NK-92 treated with Interleukin-12 subunit alpha and Interleukin-12 subunit beta, amount 100 ng/mL, for 24 hours (cell line): ENCODE measurements at regions not wholly inside any gene's neighbourhood (a gene's known extent, or its start where the extent isn't known, plus 50 kb on each side); places are given as distances from the start of the nearest gene placed in this dataset.

ENCODE experiments used
- DNase-seq: peaks from one replicate; lab custom pipeline; 2025; lab: John Stamatoyannopoulos, UW

DNA sequence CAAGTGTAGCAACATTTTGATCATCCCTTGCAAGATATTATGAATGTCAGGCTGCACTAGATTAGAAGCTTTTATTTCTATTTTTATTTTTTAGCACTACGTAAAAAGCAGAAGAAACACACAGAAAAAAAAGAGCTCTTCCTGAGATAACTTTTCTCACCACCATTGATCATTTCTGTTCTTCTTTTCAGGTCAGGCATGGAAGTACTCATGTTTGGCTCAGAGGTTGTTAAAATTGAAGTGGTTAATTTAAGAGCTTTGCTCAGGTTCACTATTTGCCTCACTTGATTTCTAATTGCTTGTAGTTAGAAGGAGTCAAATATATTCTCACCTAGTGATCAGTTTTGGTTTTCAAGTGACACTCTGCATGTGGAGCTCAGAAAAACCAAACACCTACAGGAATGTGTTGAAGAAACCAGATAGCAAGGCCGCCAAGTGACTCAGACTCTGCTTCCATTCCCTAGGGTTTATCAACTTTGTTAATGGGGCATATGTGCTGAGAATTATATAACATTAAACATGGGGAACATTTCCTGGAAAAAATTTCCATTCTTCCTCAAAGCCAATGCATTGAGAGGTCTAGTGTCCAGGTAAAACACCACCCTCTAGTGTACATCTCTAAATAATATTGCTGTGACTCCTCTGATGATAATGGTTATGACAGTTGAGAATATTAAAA, 679.8 kb downstream of the CETN3 start:
- DNase-seq = no peak

- DNase-seq = no peak
These were observed 680.8 kb downstream of the CETN3 start for GRCh38 chr5:89728750-89729149.

DNA sequence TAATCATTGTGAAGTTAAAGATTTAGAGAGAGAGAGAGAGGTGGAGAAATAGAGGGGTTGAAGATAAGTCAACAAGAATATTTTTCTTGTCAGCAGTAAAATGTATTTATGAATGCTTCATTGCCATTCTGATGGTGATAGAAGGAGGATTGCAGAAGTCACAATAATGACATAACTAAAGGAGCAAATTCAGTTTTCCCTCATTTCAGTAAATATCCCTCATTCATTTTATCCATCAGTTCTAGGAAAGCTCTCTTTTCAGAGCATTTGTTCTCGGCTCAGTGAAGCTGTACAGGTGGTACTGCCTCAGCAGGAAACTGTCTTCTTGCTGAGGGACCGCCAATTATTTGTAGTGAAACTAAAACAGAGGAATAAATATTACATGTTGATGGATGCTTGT, 681.4 kb downstream of the CETN3 start:
- DNase-seq = no peak

- no peak for DNase-seq
These were observed 685.0 kb downstream of the CETN3 start for GRCh38 chr5:89724379-89725095.

DNA sequence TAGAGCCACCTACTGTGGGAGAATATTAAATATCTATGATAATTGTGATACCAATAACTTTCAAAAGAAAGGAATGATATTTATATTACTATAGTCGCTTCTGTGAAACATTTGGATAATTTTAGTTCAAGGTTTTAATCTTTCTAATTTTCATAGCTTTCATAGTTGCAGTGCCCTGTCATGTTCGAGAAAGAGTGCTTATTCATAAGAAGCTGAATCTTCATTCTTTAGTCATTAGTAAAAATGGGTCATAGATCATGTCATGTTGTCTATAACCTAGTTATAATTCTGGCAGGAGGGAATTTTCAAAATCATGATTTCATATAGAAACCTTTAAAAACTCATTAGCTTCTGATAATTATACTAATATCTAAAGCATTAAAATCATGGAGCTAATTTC, 685.6 kb downstream of the CETN3 start:
- DNase-seq = no peak

DNA sequence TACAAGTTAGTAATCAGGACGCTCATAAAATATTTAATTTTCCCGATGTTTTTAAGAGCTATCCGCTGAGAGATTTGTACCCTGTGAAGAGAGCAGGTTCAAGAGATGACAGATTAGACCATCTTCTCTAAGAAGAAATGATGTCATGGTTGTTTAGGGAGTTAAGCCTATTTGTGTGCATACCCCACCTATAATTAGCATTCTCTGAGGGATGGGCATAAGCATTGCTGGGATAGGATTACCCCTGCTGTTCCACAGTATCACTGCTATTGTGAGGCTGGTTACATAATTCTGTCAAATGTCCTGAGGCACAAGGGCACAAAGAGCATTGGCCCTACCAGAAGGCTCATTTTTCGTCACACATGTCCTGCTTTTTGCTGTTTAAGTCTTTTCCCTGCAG, 687.0 kb downstream of the CETN3 start:
- no peak for DNase-seq

DNA sequence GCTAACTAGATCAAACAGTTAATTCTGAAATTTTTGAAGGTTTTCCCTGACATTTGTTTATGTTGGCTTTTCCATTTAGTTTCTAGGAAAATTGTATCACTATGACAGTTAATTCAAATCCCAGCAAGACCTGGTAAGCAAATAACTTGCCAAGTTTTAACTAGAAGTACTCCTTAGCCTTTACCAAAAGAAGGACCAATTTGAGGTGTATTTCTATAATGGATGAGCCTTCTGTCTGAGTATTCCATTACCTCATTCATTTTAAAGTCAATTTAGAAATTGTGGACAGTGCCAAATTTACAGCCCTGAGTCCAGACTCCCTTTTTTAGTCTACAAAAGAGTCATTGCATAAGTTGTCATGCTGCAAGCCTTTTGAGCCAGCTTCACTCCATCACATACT, 687.6 kb downstream of the CETN3 start:
- no peak for DNase-seq

GRCh38 chr5:89721353-89721752, 688.2 kb downstream of the CETN3 start:
- DNase-seq = no peak

GRCh38 chr5:89712134-89712700, 697.3 kb downstream of the CETN3 start:
- DNase-seq = no peak

GRCh38 chr5:89711526-89711925, 698.0 kb downstream of the CETN3 start:
- DNase-seq = no peak

DNA sequence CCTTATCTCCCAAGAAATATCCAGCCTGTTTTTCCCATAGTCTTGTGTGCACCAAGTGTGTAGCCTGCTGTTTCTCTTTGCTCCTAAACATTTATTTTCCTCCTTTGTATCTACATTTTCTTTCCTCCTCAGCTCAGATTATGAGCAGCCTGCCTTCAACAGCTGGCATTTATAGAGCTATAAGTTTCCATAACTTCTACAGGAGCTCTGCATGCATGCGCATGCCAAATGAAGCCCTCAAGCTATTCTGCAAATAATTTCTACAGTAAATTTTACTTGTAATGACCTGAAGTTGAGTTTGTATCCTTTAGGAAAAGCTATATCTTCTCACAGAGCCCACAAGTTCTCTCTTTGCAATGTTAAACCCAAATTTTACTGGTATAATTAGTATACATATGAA, 699.5 kb downstream of the CETN3 start:
- DNase-seq = no peak

DNA sequence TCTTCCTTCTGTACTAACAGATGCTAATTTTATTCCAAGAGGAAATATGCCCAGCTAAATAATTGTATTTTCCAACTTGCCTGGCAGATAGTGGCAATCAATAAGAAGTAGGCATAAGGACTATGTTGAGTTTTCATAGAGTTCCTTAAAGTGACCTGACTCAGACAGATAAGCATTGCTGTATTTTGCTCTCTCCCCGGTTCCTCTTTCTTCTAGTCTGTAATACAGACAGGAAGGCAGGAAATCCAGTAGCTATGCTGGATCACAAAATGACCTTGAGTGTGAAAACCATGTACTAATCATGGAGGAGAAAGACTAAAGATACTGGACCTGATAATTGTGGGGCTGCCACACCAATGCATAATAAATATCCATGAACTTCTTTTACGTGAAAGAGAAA, 701.7 kb downstream of the CETN3 start:
- no peak for DNase-seq

- no peak for DNase-seq
These were observed 702.8 kb downstream of the CETN3 start for GRCh38 chr5:89706731-89707130.

DNA sequence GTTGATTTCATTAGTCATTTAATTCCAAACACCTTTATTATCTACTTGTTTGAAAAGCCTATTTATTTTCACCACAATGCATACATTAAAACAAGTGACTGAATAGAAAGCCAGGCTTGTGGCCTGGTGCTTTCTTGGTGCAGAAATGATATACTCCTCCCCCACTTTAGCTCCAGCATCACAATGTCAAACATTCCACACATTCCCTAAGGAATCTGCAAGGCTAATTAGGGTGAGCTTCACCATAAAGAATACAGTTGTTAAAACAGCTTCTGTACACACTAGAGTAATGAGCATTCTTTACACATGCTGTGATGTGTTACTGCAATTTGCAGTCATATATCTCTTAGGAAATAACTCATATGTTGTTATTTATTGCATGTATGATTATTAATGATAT, 705.7 kb downstream of the CETN3 start:
- DNase-seq = no peak

DNA sequence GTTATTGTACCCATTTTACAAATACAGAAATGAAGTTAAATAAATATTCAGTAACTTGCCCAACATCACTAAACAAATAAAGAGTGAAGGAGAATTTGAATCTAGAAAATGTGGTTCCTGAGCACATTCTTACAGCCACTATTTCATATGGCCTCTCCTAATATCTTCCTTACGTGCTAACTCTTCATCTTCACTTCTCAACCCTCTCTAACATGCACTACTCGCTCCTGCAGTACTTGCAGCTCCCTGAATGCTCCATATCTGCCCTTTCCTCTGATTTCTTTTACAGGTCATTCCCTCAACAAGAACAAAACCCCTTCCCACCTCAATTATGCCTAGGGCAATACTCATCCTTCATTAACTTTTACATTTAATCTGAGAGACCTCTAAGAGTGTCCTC, 711.5 kb downstream of the CETN3 start:
- no peak for DNase-seq

DNA sequence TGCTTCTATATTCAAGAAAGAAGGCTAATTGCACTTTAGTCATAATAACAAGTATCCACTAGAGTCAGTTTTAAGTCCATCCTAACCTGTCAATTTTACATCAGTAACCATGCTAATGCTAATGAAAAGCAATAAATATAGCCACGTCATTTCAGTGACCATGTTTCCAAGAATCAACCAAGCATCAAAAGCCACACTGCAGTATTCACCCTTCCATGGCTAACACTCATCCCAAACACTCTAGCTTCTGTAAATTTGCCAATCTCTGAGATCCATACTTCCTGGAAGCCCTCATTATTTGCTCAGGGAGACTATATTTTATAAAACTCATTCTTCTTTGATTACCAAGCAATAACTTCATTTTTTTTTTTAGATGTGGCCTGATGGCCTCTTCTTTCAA, 712.0 kb downstream of the CETN3 start:
- DNase-seq = no peak

GRCh38 chr5:89695371-89695770, 714.2 kb downstream of the CETN3 start:
- no peak for DNase-seq

DNA sequence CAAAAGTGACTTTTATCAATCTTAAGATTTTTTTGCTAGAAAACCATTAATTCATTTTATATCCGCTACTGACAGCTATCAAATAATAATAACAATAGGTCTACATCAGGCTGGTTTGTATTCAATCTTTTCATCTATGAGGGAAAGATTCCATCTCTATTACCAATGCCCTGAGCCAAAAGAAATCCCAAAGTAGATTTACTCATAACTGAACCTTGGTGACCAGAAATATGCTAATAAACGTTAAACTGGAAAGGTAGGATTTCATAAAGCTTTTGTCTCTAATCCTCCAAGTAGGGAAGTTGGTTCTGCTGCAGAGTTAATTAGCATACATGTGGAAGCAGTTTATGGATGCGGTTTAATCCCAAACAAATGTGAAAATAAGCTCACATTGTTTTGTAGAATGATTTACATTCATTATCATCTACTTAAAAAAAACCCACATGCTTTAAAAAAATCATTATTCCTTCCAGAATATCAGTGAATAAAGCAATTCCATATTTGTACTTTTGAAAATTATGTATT, 715.5 kb downstream of the CETN3 start:
- no peak for DNase-seq

DNA sequence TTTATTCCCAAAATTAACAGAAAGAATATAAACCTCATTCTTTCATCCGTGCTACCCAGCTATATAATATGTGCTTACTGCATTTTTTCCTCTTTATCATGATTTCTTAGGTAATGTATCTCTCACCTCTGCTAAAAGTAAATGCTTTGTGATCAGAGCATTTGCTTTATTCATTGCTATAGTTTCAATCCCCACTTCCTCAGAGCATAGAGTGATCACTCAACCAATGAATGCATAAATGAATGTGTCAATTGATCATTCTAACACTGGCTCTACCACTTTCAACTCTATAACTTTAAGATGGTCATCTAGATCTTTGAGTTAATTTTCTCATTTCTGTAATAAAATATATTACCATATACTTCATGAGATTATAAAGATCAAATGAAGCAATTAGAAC, 719.2 kb downstream of the CETN3 start:
- DNase-seq = no peak

DNA sequence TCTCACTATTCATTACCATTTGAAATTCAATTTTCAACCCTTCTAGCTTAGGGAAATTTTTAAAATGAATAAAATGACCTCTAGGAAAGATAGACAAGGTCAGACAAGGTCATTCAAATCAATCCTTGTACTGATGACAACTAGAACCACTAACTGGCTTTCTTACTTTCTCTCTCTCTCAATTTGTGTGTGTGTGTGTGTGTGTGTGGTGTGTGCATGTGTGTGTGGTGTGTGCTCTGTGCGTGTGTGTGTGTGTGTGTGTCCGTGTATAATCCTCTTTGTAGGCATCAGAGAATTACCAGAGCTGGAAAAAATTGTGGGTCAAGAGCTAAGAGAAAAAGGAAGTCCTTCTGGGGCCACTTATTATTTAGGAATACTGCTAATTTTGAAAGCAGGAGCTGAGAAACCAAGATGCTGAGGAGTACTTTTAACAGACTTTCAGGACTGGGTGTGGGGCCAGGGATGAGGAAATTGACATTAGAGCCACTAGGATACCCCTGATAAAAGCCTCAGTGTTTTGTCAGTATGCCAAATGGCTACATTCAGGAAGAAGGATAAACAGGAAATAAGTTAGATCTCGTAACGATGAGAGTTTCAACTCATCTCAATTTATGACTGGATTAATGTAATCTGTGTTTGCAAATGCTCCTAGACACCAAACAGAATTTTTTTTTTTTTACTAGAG, 723.3 kb downstream of the CETN3 start:
- no peak for DNase-seq

DNA sequence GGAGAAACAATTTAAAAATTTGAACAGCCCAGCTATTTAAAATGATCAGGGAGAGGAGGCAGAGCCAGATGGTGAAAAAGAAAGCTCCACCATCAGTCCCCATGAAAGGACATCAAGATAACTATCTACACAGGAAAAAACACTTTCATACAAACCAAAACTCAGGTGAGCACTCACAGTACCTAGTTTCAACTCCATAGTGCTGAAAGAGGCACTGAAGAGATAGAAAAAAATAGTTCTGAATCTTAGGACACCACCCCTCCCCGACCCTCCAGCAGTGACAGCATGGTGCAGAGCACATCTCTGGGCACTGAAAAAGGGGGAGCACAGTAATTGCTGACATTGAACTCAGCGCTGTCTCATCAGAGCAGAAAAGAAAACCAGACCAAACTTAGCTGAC, 732.9 kb downstream of the CETN3 start:
- DNase-seq = no peak

DNA sequence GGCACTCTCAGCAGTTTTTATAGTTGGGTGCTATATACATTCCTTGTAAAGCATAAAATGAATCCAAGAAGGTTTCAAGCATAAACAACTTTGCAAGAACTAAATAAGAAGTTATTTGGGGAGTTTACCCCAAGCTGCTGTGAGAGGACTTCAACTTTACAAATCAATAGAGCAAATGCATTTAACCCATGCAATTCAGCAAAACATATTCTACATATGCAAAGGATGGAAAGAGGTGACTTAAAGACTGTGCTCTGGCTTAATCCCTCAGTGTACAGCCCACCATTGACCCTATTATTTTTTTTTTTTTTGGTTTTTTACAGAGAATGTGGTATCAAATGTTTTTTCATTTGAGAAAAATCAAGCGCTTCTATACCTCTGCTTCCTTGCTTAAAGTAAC, 736.5 kb downstream of the CETN3 start:
- no peak for DNase-seq

DNA sequence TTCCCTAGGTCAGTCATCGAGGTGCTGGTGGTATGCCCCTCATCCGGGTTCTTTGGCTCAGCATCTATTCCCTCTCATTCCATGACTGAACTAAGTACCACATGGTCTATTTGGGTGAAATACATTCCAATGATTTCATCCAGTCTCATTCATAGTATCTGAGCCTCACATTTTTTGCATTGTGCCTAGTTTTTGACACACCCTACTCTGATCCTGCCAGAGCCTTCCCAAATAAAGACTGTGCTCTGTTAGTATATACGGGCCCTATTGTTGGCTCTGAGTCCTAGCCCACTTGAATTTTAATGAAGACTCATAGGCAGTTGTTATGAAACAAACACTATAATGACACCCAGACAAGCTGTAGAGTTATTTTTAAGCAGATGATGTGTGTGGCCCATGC, 740.7 kb downstream of the CETN3 start:
- DNase-seq = no peak
